ENCODE measurements at regions not wholly inside any gene's neighbourhood (a gene's known extent, or its start where the extent isn't known, plus 50 kb on each side); places are given as distances from the start of the nearest gene placed in this dataset.

GRCh38 chr2:12642859-12643258 lies 73.9 kb upstream of the TRIB2 start:
- no peak for DNase-seq (ENCODE audit: low read depth)
- TF ChIP-seq MYC (IDR thresholded peaks at IDR 0.05; ENCODE audit: low read depth, low read length) (no peak), POLR2A (IDR thresholded peaks at IDR 0.05; ENCODE audit: extremely low read depth, insufficient read length) (no peak), CTCF (IDR thresholded peaks at IDR 0.05; ENCODE audit: low read depth, low read length) (no peak), MAX (IDR thresholded peaks at IDR 0.05; ENCODE audit: low read depth, low read length) (no peak)
- H3K4me3 ChIP-seq (ENCODE audit: low read depth, low read length): no peak overlapping the region

GRCh38 chr2:12649602-12650400 lies 66.9 kb upstream of the TRIB2 start:
- DNase-seq (ENCODE audit: low read depth): no peak
- no peak for TF ChIP-seq CTCF (IDR thresholded peaks at IDR 0.05; ENCODE audit: low read depth, low read length)
- no peak overlapping the region for H3K4me3 ChIP-seq (ENCODE audit: low read depth, low read length)

- TF ChIP-seq POLR2A (IDR thresholded peaks at IDR 0.05; ENCODE audit: extremely low read depth, insufficient read length): no peak
- no peak for TF ChIP-seq CTCF (IDR thresholded peaks at IDR 0.05; ENCODE audit: low read depth, low read length)
- no peak for TF ChIP-seq MYC (IDR thresholded peaks at IDR 0.05; ENCODE audit: low read depth, low read length)
- no peak for TF ChIP-seq MAX (IDR thresholded peaks at IDR 0.05; ENCODE audit: low read depth, low read length)
- no peak for DNase-seq (ENCODE audit: low read depth)
- H3K4me3 ChIP-seq (ENCODE audit: low read depth, low read length): no peak overlapping the region
Measured at GRCh38 chr2:12651641-12652040, 65.1 kb upstream of the TRIB2 start.

- H3K4me3 ChIP-seq (ENCODE audit: low read depth, low read length): no peak overlapping the region
- TF ChIP-seq CTCF (IDR thresholded peaks at IDR 0.05; ENCODE audit: low read depth, low read length): no peak
- TF ChIP-seq MYC (IDR thresholded peaks at IDR 0.05; ENCODE audit: low read depth, low read length): no peak
- no peak for TF ChIP-seq POLR2A (IDR thresholded peaks at IDR 0.05; ENCODE audit: extremely low read depth, insufficient read length)
- no peak for TF ChIP-seq MAX (IDR thresholded peaks at IDR 0.05; ENCODE audit: low read depth, low read length)
- DNase-seq (ENCODE audit: low read depth): no peak
Measured at GRCh38 chr2:12652723-12653122, 64.0 kb upstream of the TRIB2 start.

GRCh38 chr2:12657560-12657959 lies 59.2 kb upstream of the TRIB2 start:
- H3K4me3 ChIP-seq (ENCODE audit: low read depth, low read length): no peak overlapping the region
- TF ChIP-seq CTCF (IDR thresholded peaks at IDR 0.05; ENCODE audit: low read depth, low read length) (no peak), MAX (IDR thresholded peaks at IDR 0.05; ENCODE audit: low read depth, low read length) (no peak), MYC (IDR thresholded peaks at IDR 0.05; ENCODE audit: low read depth, low read length) (no peak), POLR2A (IDR thresholded peaks at IDR 0.05; ENCODE audit: extremely low read depth, insufficient read length) (no peak)
- DNase-seq (ENCODE audit: low read depth): no peak
